ENCODE measurements at regions not wholly inside any gene's neighbourhood (a gene's known extent, or its start where the extent isn't known, plus 50 kb on each side); places are given as distances from the start of the nearest gene placed in this dataset.

GRCh38 chr5:98428806-98429205 lies 344.7 kb upstream of the RGMB start:
- Histone ChIP-seq H3K27ac (ENCODE audit: low read depth, low read length, poor library complexity, severe bottlenecking) (no peak overlapping the region), H3K27me3 (replicated peaks; ENCODE audit: insufficient read depth, low read depth, low read length, poor library complexity) (no peaks in the 10 kb centered on the region), H3K4me1 (ENCODE audit: insufficient read depth, low read length, poor library complexity, severe bottlenecking) (no peaks in the 10 kb centered on the region), H3K36me3 (ENCODE audit: insufficient read depth, low read length, poor library complexity, severe bottlenecking) (no peaks in the 10 kb centered on the region), H3K4me3 (ENCODE audit: low read depth, low read length, poor library complexity, severe bottlenecking) (no peak overlapping the region), H3K9me3 (ENCODE audit: low read depth, low read length, poor library complexity, severe bottlenecking) (no peaks in the 10 kb centered on the region)
- POLR2A ChIA-PET (ENCODE audit: low non-redundant PET), result interaction anchor here (0.6 kb wide), 1 partner anchor 315 kb away, joined by 6 read pairs; no protein-coding TSS in a partner anchor
- no TSS peak for BruUV-seq (replicated peaks)
- TF ChIP-seq CTCF (conservative IDR thresholded peaks at IDR 0.05; ENCODE audit: low read depth, low read length) (no peak), EZH2 (IDR thresholded peaks at IDR 0.05; ENCODE audit: borderline replicate concordance, low read depth, low read length, poor library complexity, severe bottlenecking) (no peak)
- CTCF ChIA-PET, result no interaction called here
- intact Hi-C loops (cut with micrococcal nuclease; ENCODE audit: unreplicated experiment), result no loop called here
- no peak for DNase-seq (ENCODE audit: low spot score)

- ChIA-PET POLR2A (ENCODE audit: low non-redundant PET) (no interaction called here), CTCF (no interaction called here)
- Histone ChIP-seq H3K4me1 (ENCODE audit: insufficient read depth, low read length, poor library complexity, severe bottlenecking) (no peaks in the 10 kb centered on the region), H3K4me3 (ENCODE audit: low read depth, low read length, poor library complexity, severe bottlenecking) (no peak overlapping the region), H3K27me3 (replicated peaks; ENCODE audit: insufficient read depth, low read depth, low read length, poor library complexity) (no peaks in the 10 kb centered on the region), H3K27ac (ENCODE audit: low read depth, low read length, poor library complexity, severe bottlenecking) (no peak overlapping the region), H3K9me3 (ENCODE audit: low read depth, low read length, poor library complexity, severe bottlenecking) (no peaks in the 10 kb centered on the region), H3K36me3 (ENCODE audit: insufficient read depth, low read length, poor library complexity, severe bottlenecking) (no peaks in the 10 kb centered on the region)
- intact Hi-C loops (cut with micrococcal nuclease; ENCODE audit: unreplicated experiment), result no loop called here
- BruUV-seq (replicated peaks), result no TSS peak
- TF ChIP-seq CTCF (conservative IDR thresholded peaks at IDR 0.05; ENCODE audit: low read depth, low read length) (no peak), EZH2 (IDR thresholded peaks at IDR 0.05; ENCODE audit: borderline replicate concordance, low read depth, low read length, poor library complexity, severe bottlenecking) (no peak)
- no peak for DNase-seq (ENCODE audit: low spot score)
These were observed 341.1 kb upstream of the RGMB start for GRCh38 chr5:98432378-98432777.

GRCh38 chr5:98433022-98433421 lies 340.4 kb upstream of the RGMB start:
- TF ChIP-seq EZH2 (IDR thresholded peaks at IDR 0.05; ENCODE audit: borderline replicate concordance, low read depth, low read length, poor library complexity, severe bottlenecking) (no peak), CTCF (conservative IDR thresholded peaks at IDR 0.05; ENCODE audit: low read depth, low read length) (no peak)
- CTCF ChIA-PET, result no interaction called here
- DNase-seq (ENCODE audit: low spot score), result no peak
- BruUV-seq (replicated peaks), result no TSS peak
- POLR2A ChIA-PET (ENCODE audit: low non-redundant PET), result no interaction called here
- H3K4me1 ChIP-seq (ENCODE audit: insufficient read depth, low read length, poor library complexity, severe bottlenecking), result no peaks in the 10 kb centered on the region
- no peak overlapping the region for H3K27ac ChIP-seq (ENCODE audit: low read depth, low read length, poor library complexity, severe bottlenecking)
- H3K9me3 ChIP-seq (ENCODE audit: low read depth, low read length, poor library complexity, severe bottlenecking), result no peaks in the 10 kb centered on the region
- H3K27me3 ChIP-seq (replicated peaks; ENCODE audit: insufficient read depth, low read depth, low read length, poor library complexity), result no peaks in the 10 kb centered on the region
- intact Hi-C loops (cut with micrococcal nuclease; ENCODE audit: unreplicated experiment), result no loop called here
- no peak overlapping the region for H3K4me3 ChIP-seq (ENCODE audit: low read depth, low read length, poor library complexity, severe bottlenecking)
- no peaks in the 10 kb centered on the region for H3K36me3 ChIP-seq (ENCODE audit: insufficient read depth, low read length, poor library complexity, severe bottlenecking)
